ENCODE measurements at regions not wholly inside any gene's neighbourhood (a gene's known extent, or its start where the extent isn't known, plus 50 kb on each side); places are given as distances from the start of the nearest gene placed in this dataset.

- no peak for DNase-seq
- H3K4me3 ChIP-seq (replicated peaks in 1 of 3) = no peak overlapping the region
- no peaks in the 10 kb centered on the region for H3K4me1 ChIP-seq
- intact Hi-C loops (cut with DNase I) = no loop called here
- H3K27me3 ChIP-seq = no peaks in the 10 kb centered on the region
- no peaks in the 10 kb centered on the region for H3K36me3 ChIP-seq
- H3K27ac ChIP-seq = no peak overlapping the region
- no peak for TF ChIP-seq CTCF (IDR thresholded peaks at IDR 0.05)
- no peak for TF ChIP-seq POLR2A (IDR thresholded peaks at IDR 0.05)
- 49 to 67% methylated on average over 1 of the region's 1 CpG for WGBS, 2 donors
- H3K9me3 ChIP-seq = no peaks in the 10 kb centered on the region
These were observed 568.5 kb upstream of the SLC8A1 start for GRCh38 chr2:41020358-41020757.

GRCh38 chr2:41024816-41025215 is 572.9 kb upstream of the SLC8A1 start:
- TF ChIP-seq CTCF (IDR thresholded peaks at IDR 0.05) = no peak
- no peak for TF ChIP-seq POLR2A (IDR thresholded peaks at IDR 0.05)
- H3K27me3 ChIP-seq = no peaks in the 10 kb centered on the region
- H3K9me3 ChIP-seq = no peaks in the 10 kb centered on the region
- WGBS, 2 donors = 78 to 85% methylated on average over 3 of the region's 3 CpGs
- no peak for DNase-seq
- no peak overlapping the region for H3K4me3 ChIP-seq (replicated peaks in 1 of 3)
- no peak overlapping the region for H3K27ac ChIP-seq
- intact Hi-C loops (cut with DNase I) = no loop called here
- no peaks in the 10 kb centered on the region for H3K4me1 ChIP-seq
- no peaks in the 10 kb centered on the region for H3K36me3 ChIP-seq

GRCh38 chr2:41026613-41027012 is 574.7 kb upstream of the SLC8A1 start:
- Histone ChIP-seq H3K9me3 (no peaks in the 10 kb centered on the region), H3K27ac (no peak overlapping the region), H3K27me3 (no peaks in the 10 kb centered on the region), H3K4me1 (no peaks in the 10 kb centered on the region), H3K4me3 (replicated peaks in 1 of 3) (no peak overlapping the region), H3K36me3 (no peaks in the 10 kb centered on the region)
- intact Hi-C loops (cut with DNase I) = no loop called here
- DNase-seq = no peak
- WGBS, 2 donors = 90 to 92% methylated on average over 1 of the region's 1 CpG
- no peak for TF ChIP-seq CTCF (IDR thresholded peaks at IDR 0.05)
- TF ChIP-seq POLR2A (IDR thresholded peaks at IDR 0.05) = no peak

DNA sequence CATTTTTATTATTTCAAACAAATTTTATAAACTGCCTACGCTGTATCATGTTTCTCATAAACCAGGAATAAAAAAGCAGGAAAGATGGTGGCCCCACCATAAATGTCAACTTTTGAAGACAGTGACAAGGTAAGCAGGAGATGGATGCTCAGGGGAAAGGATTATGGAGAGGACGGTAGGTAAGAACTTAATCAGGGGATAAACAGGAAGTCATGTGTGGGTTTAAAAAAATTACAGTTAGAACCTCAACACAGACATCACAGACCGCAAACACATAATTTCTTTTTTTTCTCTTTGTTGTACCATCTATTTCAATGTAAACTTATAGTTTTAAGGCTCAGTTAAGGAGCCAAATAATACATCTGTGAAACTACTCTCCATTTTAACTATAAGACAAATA is 575.2 kb upstream of the SLC8A1 start:
- no peaks in the 10 kb centered on the region for H3K27me3 ChIP-seq
- intact Hi-C loops (cut with DNase I) = no loop called here

GRCh38 chr2:41031282-41031681 is 579.4 kb upstream of the SLC8A1 start:
- Histone ChIP-seq H3K27ac (no peak overlapping the region), H3K27me3 (no peaks in the 10 kb centered on the region), H3K4me3 (replicated peaks in 1 of 3) (no peak overlapping the region), H3K36me3 (no peaks in the 10 kb centered on the region), H3K4me1 (no peaks in the 10 kb centered on the region), H3K9me3 (no peaks in the 10 kb centered on the region)
- intact Hi-C loops (cut with DNase I) = no loop called here
- TF ChIP-seq CTCF (IDR thresholded peaks at IDR 0.05) (no peak), POLR2A (IDR thresholded peaks at IDR 0.05) (no peak)
- no peak for DNase-seq

More for the DNA sequence above, 575.2 kb upstream of the SLC8A1 start:
- H3K4me1 ChIP-seq = no peaks in the 10 kb centered on the region
- no peak overlapping the region for H3K27ac ChIP-seq
- no peak overlapping the region for H3K4me3 ChIP-seq (replicated peaks in 1 of 3)
- DNase-seq = no peak
- TF ChIP-seq CTCF (IDR thresholded peaks at IDR 0.05) (no peak), POLR2A (IDR thresholded peaks at IDR 0.05) (no peak)
- H3K9me3 ChIP-seq = no peaks in the 10 kb centered on the region
- 88% methylated on average over 3 of the region's 3 CpGs for WGBS, 2 donors
- no peaks in the 10 kb centered on the region for H3K36me3 ChIP-seq

All from thyroid gland (tissue), 4 donors.